NCI-H1092 treated with DMSO at 0.1 percent for 48 hours (cell line): ENCODE measurements at regions not wholly inside any gene's neighbourhood (a gene's known extent, or its start where the extent isn't known, plus 50 kb on each side); places are given as distances from the start of the nearest gene placed in this dataset.
"Not testable (repeated sequence)": the region's sequence is repeated elsewhere in the genome, so short reads cannot be mapped to it uniquely, and the experiment has no call there.

Source experiments
- DNase-seq: peaks from one replicate; lab custom pipeline; 2025; lab: John Stamatoyannopoulos, UW

- DNase-seq: no peak
Measured at GRCh38 chr6:85192596-85192995, 257.3 kb upstream of the NT5E start.

DNA sequence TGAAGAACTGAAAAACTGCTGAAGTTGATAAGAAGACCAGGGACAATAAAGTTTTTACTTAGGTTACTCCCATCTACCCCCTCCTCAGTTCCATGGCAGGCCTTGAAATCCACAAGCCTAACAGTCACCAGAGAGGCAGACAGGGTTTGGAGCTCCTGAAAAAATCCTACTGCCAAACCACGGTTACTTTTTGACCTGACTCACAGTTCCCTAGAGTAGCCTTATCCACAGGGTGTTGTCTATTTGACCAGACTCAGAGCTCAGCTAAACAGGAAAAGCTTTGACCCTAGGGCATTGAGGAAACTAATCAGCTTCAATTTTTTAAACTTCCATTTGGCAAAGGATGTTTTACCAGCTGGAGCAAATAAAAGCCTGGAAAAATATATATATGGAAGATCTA, 257.7 kb upstream of the NT5E start:
- no peak for DNase-seq

- no peak for DNase-seq
Measured at GRCh38 chr6:85191656-85192055, 258.2 kb upstream of the NT5E start.

GRCh38 chr6:85186546-85187175, 263.2 kb upstream of the NT5E start:
- no peak for DNase-seq

DNA sequence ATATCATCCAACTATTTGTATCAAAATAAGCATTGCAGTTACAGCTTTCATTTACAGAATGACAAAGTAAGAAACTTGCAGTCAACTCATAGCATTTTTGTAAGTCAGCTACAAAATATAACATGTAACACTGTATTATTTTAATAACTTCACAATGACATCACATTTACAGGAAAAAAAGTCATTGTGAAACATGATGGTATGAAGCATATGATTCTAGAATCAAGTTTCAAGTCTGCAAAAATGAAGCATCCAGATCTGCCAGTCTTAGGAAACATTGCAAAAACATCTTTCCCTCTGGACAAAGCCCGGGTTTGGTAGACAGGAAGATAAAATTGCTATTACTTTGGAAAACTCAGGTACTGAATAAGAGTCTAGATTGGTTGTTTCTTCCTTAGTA, 263.9 kb upstream of the NT5E start:
- DNase-seq: no peak

GRCh38 chr6:85183841-85184240, 266.0 kb upstream of the NT5E start:
- no peak for DNase-seq

GRCh38 chr6:85172705-85173104, 277.2 kb upstream of the NT5E start:
- no peak for DNase-seq

- DNase-seq: no peak
Measured at GRCh38 chr6:85172161-85172560, 277.7 kb upstream of the NT5E start.

DNA sequence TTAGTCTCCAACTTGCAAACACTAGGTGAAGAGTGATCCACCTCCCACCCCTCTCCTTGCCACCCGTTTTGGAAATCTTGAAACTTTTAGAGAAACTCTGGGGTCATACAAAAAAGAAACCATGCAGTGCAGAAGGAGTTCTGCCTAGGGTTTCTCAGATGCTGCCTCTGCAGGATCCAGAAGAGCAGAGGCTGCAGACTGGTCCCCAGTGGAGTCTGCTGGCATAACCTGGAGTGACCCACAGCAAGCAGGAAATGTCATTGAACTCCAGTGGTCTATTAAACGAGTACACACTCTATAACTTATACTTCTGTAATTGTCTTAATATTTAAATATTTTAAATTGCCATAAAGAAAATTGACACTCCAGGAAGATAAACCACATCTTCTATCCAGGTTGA, 280.7 kb upstream of the NT5E start:
- DNase-seq: no peak

GRCh38 chr6:85168146-85168545, 281.7 kb upstream of the NT5E start:
- no peak for DNase-seq

DNA sequence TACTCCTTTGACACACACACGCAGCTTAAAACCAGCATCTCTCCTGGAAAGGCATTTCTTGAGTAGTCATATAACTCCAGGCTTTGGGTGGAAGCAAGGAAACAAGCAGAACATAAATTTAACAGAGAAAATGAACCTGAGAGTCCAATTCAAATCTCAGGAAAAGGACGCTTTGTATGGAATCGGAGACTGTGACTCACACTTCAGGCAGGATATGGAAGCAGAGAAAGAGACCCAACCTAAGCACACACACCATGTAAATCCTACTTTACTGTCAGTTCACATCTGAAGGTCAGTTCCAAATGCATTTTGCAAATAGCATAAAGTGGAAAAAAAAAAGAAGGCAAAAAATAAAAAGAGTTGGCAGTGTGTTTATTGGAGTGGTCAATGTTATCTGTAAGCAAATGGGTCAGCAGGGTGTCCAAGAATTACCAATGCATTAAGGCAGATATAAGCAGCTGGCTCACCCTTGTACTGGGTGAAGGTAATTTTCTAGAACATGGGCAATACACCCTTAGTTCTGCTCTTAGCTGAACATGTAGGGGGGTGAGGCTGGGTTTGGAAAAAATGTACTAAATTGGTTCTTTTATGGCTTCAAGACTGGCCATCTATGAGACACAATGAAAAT, 283.7 kb upstream of the NT5E start:
- no peak for DNase-seq

DNA sequence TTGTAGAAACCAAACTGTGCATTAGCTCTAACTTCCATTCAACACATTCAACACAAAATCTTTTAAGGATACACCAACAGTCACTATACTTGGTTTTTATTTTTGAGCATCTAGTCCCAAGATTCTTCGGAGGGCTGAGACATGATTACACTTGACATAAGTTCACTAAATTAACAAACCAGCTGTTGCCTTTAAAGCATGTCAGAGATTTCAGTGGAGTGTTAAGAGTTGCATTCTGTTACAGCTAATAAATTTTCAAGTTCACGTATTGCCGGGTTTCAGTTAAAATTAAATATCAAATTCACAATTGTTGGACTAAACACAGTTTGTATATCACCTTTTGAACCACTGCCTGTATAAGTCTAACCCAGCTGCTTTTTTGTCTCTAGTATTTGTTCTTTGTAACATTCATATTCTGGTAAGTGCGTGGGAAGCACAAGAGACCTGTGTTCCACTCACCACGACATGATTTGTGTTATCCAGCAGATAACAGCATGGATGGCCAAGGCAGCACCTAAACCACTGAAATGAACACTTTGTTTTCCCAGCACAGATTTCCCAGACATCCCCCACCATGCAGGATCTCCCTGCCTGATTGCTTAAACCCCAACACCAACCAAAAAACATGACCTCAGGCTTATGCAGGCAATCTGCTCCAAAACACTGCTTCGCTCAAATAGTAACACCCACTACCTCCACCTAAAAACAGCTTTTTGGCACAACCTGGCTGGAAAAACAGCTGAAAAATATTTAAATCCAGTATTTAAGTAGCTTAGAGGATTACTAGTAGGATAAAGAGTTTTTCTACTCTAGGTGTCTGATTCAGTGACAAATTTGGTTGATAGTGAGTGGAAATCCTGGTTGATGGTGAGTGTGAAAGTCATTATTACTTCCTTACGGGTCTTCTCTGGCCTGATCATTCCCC, 286.5 kb upstream of the NT5E start:
- no peak for DNase-seq

DNA sequence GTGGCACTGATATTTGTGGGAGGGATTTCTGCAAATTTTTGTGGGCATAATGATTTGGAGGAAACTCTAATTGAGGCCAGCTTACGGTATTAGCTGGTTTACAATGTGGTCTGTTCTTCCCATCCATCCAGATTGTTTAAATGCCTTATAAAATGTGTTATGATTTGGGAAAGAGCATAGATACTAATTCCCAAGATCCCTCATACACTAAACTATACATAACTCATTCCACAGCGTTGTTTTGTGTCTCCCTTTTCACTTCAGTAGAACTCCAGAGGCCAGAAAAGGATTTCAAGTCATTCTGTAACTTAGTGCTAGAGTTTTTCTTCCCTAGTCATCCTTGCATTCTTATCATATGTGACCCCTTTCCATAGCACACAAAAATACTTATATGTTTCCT, 292.6 kb upstream of the NT5E start:
- no peak for DNase-seq

DNA sequence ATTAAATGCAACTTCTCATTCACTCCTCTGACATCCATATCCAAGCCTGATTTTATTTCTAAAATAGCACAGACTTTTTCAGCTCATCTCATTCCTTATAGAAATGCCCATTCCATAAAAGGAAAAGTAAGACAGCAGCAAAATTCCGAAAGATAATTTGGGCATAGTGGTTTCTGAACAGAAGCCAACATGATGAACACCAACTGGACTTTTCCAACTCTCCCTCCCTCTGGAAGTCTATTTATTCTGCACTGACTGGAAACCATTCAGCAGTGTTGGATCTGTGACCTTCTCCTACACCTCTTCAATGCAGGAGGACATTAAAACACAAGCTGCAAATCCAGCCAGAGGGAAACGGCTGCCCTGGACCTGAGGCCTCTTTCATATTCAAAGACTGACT, 306.2 kb upstream of the NT5E start:
- DNase-seq: no peak

DNA sequence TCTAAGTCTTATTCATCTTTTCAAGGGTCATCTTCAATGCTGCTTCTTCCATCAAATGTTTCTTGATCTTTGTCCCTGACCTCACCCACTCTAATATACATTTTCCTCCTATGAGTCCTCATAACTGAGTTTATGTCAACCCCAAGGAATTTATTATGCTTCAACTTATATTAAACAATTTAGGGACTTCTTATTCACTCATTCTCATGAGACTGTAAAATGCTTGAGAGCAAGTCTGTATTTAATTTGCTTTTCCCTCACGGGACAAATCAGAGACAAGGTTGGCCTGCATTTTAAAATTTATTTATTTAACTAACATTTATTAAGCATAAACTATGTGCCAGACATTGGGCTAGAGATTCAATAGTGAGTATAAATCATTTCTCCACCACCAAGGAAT, 312.0 kb upstream of the NT5E start:
- DNase-seq: no peak

DNA sequence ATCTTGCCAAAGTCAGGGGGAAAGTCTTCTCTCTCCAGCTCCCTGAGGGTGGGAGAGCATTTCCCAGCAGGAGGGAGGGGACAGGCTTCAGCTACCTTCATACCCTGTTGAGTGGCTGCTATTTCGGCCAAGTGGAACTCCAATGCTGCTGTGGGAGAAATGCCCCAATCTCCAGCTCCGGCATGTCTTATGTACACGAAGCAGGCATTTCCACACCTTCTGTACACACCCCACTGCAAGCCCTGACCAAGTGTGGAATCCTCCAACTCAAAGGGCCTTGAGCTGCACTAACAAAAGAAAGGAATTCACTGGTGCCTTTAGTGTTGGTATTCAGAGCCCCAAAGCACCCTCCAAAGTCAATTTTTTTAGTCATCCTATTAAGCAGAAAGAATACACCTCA, 313.6 kb upstream of the NT5E start:
- no peak for DNase-seq

DNA sequence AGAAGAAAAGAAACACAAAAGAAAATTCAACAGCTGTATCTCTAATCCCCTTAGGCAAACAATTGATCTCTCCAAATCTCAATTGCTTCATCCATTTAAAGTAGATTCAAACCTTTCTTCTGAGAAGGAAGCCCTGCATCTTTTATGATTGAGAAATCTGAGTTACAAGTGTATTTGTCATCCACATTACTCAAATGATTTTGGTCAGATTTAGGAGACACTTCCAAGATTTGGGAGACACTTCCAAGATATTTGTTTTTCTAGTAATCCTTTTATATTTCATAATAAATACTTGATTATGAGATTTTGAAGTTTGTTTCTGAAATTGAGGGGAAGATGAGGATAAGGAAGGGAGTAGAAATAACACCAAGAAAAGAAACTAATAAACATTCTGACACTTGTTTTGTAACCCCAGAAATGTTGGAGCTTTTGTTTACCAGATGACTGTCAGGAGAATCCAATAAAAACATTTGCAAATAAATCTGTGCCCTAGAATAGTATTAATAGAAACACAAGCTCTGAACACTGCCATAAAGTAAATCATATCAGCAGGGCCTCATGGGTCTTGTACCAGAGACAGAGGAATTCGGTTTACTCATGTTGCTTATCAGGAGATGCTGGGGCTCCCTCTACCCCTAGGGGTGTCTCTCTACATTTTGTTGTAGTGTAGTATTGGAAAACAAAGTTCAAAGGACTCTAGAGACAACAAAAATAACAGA, 314.3 kb upstream of the NT5E start:
- DNase-seq: no peak

DNA sequence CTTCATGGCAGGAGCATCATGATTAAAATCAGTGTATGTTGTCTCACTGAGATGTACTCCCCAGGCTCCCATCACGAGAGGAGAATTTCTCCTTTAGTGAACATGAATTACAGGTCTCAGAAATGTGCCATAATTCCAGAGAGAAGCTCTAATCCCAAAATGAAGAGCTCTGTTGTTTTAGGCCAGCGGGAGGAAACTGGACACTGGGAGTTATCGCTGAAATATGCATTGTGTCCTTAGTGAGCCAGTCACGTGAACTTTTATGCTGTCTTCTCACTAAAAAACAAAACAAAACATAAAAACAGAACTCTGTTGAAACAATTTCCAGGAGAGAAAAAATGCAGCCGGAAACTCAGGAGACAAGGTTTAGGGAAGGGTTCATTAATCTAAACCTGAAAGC, 315.7 kb upstream of the NT5E start:
- DNase-seq: no peak

DNA sequence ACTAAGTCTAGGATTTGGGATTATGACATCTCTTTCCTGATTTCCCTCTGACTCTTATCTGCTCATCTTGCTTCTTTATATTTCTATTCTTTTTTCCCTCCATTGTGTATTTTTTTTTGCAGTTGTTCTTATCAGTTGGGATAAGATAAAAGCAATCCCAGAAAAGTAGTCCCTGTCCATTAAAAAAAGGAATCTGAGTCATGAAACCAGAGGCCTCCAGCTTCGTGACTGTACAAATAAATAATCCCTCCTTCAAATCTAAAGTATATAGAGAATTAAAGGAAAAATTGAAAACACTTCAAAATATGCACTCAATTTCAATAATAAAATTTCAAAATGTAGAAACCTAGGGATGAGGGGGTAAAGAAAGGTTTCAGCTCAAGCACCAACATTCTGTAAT, 317.8 kb upstream of the NT5E start:
- DNase-seq: no peak

DNA sequence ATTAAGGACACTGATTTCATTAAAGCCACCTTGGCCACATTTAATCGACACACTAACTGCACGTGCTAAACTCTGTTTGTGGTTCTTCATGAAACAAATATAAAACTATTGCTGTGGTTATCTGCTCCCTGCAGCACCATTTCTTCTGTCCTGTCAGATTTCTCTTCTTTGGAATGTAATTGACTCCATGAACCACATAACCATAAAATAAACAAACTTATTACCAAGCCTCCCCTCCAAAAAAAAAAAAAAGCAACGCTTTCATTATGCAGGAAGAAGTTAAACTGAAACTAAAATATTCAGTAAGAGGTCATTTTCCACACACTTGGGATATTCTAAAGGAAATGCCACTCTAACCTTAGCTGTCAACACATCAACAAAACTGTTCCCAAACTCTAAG, 319.1 kb upstream of the NT5E start:
- no peak for DNase-seq

- no peak for DNase-seq
Measured at GRCh38 chr6:85129881-85130280, 320.0 kb upstream of the NT5E start.

DNA sequence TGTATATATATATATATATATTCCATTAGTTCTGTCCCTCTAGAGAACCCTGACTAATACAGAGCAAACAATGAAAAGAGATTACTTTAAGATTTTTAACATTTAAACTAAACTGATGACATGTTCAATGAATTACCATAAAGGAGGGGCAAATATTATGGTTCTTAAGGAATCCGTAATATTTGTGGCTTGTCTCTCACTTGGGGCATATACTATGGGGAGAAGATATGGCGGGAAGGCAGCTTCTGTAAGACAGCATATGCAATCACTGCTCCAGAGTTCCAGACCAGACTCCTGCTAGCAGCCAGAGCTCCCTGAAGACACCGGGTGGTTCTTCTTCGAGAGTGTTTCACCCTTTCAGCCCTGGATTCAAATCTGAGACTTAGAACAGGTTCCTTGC, 321.1 kb upstream of the NT5E start:
- no peak for DNase-seq

DNA sequence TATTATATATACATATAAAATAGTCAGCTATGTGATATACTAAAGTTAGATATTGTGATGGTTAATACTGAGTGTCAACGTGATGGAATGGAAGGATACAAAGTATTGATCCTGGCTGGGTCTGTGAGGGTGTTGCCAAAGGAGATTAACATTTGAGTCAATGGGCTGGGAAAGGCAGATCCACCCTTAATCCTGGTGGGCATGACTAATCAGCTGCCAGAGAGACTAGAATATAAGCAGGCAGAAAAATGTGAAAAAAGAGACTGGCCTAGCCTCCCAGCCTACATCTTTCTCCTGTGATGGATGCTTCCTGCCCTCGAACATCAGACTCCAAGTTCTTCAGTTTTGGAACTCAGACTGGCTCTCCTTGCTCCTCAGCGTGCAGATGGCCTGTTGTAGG, 321.6 kb upstream of the NT5E start:
- DNase-seq: not testable (repeated sequence)
